SK-N-SH (cell line): ENCODE measurements at regions not wholly inside any gene's neighbourhood (a gene's known extent, or its start where the extent isn't known, plus 50 kb on each side); places are given as distances from the start of the nearest gene placed in this dataset.

Experiments used
- CTCF ChIA-PET: fragments of 300-600, 350-600 bp; formaldehyde crosslinking; extraction: SDS; loops from one replicate; lab custom pipeline; 2021; lab: Yijun Ruan, JAX
- POLR2A ChIA-PET: fragments of 350-600 bp; sonication (Branson Sonifier 250); formaldehyde crosslinking; extraction: SDS; loops from one replicate; lab custom pipeline; 2020; ENCODE audit warnings: antibody characterized with exemption, inconsistent platforms; lab: Yijun Ruan, JAX
- DNase-seq: peaks from one replicate; pipeline ENCODE4 v3.0.0; 2012
- H2AFZ ChIP-seq: fragments of 200-600 bp; sonication (generic); 2 replicates; pipeline ENCODE4 v1.8.1; 2016; ENCODE audit warnings: antibody characterized with exemption, mild to moderate bottlenecking, low read depth
- H3F3A ChIP-seq: fragments of 200-600 bp; sonication (generic); replicated peaks from 2 replicates; pipeline ENCODE3; 2016; ENCODE audit warnings: antibody characterized with exemption, mild to moderate bottlenecking; ENCODE audit not compliant: insufficient read depth
- H3K27ac ChIP-seq, 2 experiments: fragments of 200-500 bp in 1 of 2; fragments of 200-600 bp in 1 of 2; sonication (Bioruptor generic) in 1 of 2; sonication (generic), shearing (Covaris generic) in 1 of 2; 2 replicates each; pipeline versions ENCODE4 v1.5.1 to v1.6.1; 2014 to 2016; ENCODE audit warnings: low read depth in 2 of 2, inconsistent platforms in 1 of 2, low read length in 1 of 2, mild to moderate bottlenecking in 1 of 2, mixed read lengths in 1 of 2
- H3K27me3 ChIP-seq: fragments of 200-600 bp; sonication (generic), shearing (Covaris generic); 2 replicates; pipeline ENCODE4 v1.6.1; 2016; ENCODE audit warnings: mixed run types; ENCODE audit not compliant: insufficient read depth
- H3K36me3 ChIP-seq, 2 experiments: fragments of 200-500 bp in 1 of 2; fragments of 200-600 bp in 1 of 2; sonication (Bioruptor generic) in 1 of 2; sonication (generic) in 1 of 2; replicated peaks in 1 of 2; 2 replicates each; pipeline versions ENCODE3 to v1.5.1; 2014 to 2016; ENCODE audit warnings: low read length in 1 of 2, mild to moderate bottlenecking in 1 of 2; ENCODE audit not compliant: insufficient read depth in 2 of 2, control insufficient read depth in 1 of 2
- H3K4me1 ChIP-seq, 2 experiments: fragments of 200-500 bp in 1 of 2; fragments of 200-600 bp in 1 of 2; sonication (Bioruptor generic) in 1 of 2; sonication (generic), shearing (Covaris generic) in 1 of 2; 2 replicates each; pipeline versions ENCODE4 v1.5.1 to v1.6.1; 2014 to 2016; ENCODE audit warnings: low read depth in 1 of 2, low read length in 1 of 2, mixed run types in 1 of 2; ENCODE audit not compliant: insufficient read depth in 2 of 2, control insufficient read depth in 1 of 2
- H3K4me2 ChIP-seq: fragments of 200-600 bp; sonication (generic), shearing (Covaris generic); 2 replicates; pipeline ENCODE4 v1.6.1; 2017; ENCODE audit warnings: mixed run types
- H3K4me3 ChIP-seq, 2 experiments: fragments of 200-500 bp in 1 of 2; fragments of 200-600 bp in 1 of 2; sonication (Bioruptor generic) in 1 of 2; sonication (generic), shearing (Covaris generic) in 1 of 2; 2 replicates each; pipeline versions ENCODE4 v1.5.1 to v1.8.1; 2014 to 2016; ENCODE audit warnings: low read depth in 2 of 2, inconsistent platforms in 1 of 2, low read length in 1 of 2, mild to moderate bottlenecking in 1 of 2, mixed read lengths in 1 of 2, moderate library complexity in 1 of 2
- H3K79me2 ChIP-seq: fragments of 200-600 bp; sonication (generic); 2 replicates; pipeline ENCODE4 v1.8.1; 2017; ENCODE audit warnings: mild to moderate bottlenecking; ENCODE audit not compliant: insufficient read depth
- H3K9ac ChIP-seq: fragments of 200-600 bp; sonication (generic); 2 replicates; pipeline ENCODE4 v1.6.1; 2017; ENCODE audit warnings: mixed run types
- H3K9me2 ChIP-seq: fragments of 200-600 bp; sonication (generic); 2 replicates; pipeline ENCODE4 v1.6.1; 2017; ENCODE audit warnings: mixed run types
- H3K9me3 ChIP-seq: fragments of 200-600 bp; sonication (generic); 2 replicates; pipeline ENCODE4 v1.6.1; 2017; ENCODE audit warnings: mixed run types, mild to moderate bottlenecking, moderate library complexity
- H4K20me1 ChIP-seq: fragments of 200-600 bp; sonication (generic); 2 replicates; pipeline ENCODE4 v1.6.1; 2017; ENCODE audit warnings: mild to moderate bottlenecking, mixed run types; ENCODE audit not compliant: insufficient read depth
- CHD2 ChIP-seq: fragments of 150-350 bp; IDR thresholded peaks from 2 replicates; pipeline ENCODE4 v1.6.1; 2018; ENCODE audit warnings: low read length; ENCODE audit not compliant: partially characterized antibody
- FOXM1 ChIP-seq: IDR thresholded peaks from 2 replicates; pipeline ENCODE4 v1.4.0; 2012; ENCODE audit warnings: low read depth, mild to moderate bottlenecking
- IRF3 ChIP-seq: fragments of 150-350 bp; IDR thresholded peaks from 2 replicates; pipeline ENCODE4 v1.6.1; 2016; ENCODE audit warnings: mild to moderate bottlenecking, low read depth, low read length
- JUND ChIP-seq: IDR thresholded peaks from 2 replicates; pipeline ENCODE4 v1.4.0; 2012
- NFIC ChIP-seq: IDR thresholded peaks from 2 replicates; pipeline ENCODE4 v1.4.0; 2012; ENCODE audit warnings: borderline replicate concordance
- PBX3 ChIP-seq: IDR thresholded peaks from 2 replicates; pipeline ENCODE4; 2012
- RAD21 ChIP-seq: IDR thresholded peaks from 2 replicates; pipeline ENCODE4 v1.6.1; 2012; ENCODE audit warnings: mild to moderate bottlenecking, low read length
- RFX5 ChIP-seq: IDR thresholded peaks from 2 replicates; pipeline ENCODE4 v1.6.1; 2012; ENCODE audit warnings: mild to moderate bottlenecking, improper control_type of control experiment, low read length
- SMC3 ChIP-seq: IDR thresholded peaks from 2 replicates; pipeline ENCODE4 v1.6.1; 2012; ENCODE audit warnings: low read depth, low read length, improper control_type of control experiment
- TEAD4 ChIP-seq: IDR thresholded peaks from 2 replicates; pipeline ENCODE4 v1.4.0; 2012; ENCODE audit warnings: mild to moderate bottlenecking, borderline replicate concordance; ENCODE audit not compliant: insufficient read depth
- WGBS: methylation state at CpG from one replicate; pipeline ENCODE4 v1.1.6; 2017; ENCODE audit warnings: low lambda C conversion rate; 5-methylcytosine and 5-hydroxymethylcytosine counted together
- TF ChIP-seq, protein P1 (sequence below): IDR thresholded peaks from 2 replicates; pipeline ENCODE4 v1.6.1; 2012; ENCODE audit warnings: mild to moderate bottlenecking, low read depth, low read length, moderate library complexity
- TF ChIP-seq, protein P2 (sequence below): IDR thresholded peaks from 2 replicates; pipeline ENCODE4 v1.4.0; 2012; ENCODE audit warnings: low read depth, borderline replicate concordance
- TF ChIP-seq, protein P3 (sequence below): IDR thresholded peaks from 2 replicates; pipeline ENCODE4 v1.4.0; 2012; ENCODE audit warnings: low read depth

DNA sequence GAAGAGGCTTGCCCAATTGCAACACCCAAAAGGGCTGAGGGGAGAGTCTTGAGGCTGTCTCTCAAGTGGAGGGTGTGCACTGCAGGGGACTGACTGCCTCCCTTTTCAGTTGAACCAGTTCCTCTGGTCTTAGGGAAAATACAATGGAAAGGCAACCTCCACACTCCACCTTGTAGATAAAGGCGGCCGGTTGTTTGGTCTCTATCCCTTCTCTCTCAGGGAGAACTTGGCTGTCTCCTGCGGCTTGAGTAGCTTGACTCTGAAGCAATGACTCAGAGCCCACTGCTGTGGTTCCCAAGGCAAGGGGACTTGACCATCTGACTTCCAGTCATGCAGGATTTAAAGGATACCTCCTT, 143.2 kb upstream of the UMPS start (continued):
- TF ChIP-seq, protein P1, sequence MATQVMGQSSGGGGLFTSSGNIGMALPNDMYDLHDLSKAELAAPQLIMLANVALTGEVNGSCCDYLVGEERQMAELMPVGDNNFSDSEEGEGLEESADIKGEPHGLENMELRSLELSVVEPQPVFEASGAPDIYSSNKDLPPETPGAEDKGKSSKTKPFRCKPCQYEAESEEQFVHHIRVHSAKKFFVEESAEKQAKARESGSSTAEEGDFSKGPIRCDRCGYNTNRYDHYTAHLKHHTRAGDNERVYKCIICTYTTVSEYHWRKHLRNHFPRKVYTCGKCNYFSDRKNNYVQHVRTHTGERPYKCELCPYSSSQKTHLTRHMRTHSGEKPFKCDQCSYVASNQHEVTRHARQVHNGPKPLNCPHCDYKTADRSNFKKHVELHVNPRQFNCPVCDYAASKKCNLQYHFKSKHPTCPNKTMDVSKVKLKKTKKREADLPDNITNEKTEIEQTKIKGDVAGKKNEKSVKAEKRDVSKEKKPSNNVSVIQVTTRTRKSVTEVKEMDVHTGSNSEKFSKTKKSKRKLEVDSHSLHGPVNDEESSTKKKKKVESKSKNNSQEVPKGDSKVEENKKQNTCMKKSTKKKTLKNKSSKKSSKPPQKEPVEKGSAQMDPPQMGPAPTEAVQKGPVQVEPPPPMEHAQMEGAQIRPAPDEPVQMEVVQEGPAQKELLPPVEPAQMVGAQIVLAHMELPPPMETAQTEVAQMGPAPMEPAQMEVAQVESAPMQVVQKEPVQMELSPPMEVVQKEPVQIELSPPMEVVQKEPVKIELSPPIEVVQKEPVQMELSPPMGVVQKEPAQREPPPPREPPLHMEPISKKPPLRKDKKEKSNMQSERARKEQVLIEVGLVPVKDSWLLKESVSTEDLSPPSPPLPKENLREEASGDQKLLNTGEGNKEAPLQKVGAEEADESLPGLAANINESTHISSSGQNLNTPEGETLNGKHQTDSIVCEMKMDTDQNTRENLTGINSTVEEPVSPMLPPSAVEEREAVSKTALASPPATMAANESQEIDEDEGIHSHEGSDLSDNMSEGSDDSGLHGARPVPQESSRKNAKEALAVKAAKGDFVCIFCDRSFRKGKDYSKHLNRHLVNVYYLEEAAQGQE, result no peak

DNA sequence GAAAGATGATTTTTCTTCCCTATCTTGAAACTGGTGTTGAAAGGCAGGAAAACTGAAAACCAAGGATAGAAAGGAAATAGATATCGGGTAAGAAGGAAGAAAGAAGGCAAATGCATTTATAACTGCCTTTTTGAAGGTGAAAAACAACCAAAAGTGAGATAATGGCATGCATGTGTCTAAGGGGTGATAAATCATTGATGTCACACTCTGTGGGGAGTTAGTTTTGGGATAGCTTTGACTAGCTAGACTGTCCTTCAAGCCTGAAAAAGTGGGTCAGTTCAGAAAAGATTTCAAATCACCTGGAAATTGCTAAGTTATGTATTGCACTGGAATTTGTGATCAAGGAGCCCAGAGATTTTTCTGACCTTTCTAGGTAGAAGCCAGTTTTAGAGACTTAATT, 142.2 kb upstream of the UMPS start:
- H3K36me3 ChIP-seq, result no peaks in the 10 kb centered on the region
- POLR2A ChIA-PET, result no interaction called here
- no peaks in the 10 kb centered on the region for H3K79me2 ChIP-seq
- no peak overlapping the region for H3K4me3 ChIP-seq
- CTCF ChIA-PET, result interaction anchor here (1.4 kb wide), 1 partner anchor 101 kb away, joined by 3 read pairs; no protein-coding TSS in a partner anchor
- H3K9ac ChIP-seq, result no peak overlapping the region
- WGBS, result 81% methylated on average over 1 of the region's 1 CpG
- peaks cover 0 to 25% of the 10 kb centered on the region in 2 experiments; a peak in 2 of 4 replicates for H3K4me1 ChIP-seq
- H4K20me1 ChIP-seq, result no peaks in the 10 kb centered on the region
- no peak overlapping the region for H2AFZ ChIP-seq
- no peak for DNase-seq
- TF ChIP-seq NFIC (no peak), SMC3 (no peak)
- TF ChIP-seq, protein P2, sequence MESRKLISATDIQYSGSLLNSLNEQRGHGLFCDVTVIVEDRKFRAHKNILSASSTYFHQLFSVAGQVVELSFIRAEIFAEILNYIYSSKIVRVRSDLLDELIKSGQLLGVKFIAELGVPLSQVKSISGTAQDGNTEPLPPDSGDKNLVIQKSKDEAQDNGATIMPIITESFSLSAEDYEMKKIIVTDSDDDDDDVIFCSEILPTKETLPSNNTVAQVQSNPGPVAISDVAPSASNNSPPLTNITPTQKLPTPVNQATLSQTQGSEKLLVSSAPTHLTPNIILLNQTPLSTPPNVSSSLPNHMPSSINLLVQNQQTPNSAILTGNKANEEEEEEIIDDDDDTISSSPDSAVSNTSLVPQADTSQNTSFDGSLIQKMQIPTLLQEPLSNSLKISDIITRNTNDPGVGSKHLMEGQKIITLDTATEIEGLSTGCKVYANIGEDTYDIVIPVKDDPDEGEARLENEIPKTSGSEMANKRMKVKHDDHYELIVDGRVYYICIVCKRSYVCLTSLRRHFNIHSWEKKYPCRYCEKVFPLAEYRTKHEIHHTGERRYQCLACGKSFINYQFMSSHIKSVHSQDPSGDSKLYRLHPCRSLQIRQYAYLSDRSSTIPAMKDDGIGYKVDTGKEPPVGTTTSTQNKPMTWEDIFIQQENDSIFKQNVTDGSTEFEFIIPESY, result no peak
- H3K4me2 ChIP-seq, result no peak overlapping the region
- H3K9me3 ChIP-seq, result no peaks in the 10 kb centered on the region
- no peaks in the 10 kb centered on the region for H3K27me3 ChIP-seq
- H3K9me2 ChIP-seq, result no peaks in the 10 kb centered on the region
- peaks cover 4% of the 10 kb centered on the region for H3F3A ChIP-seq
- H3K27ac ChIP-seq, result no peak overlapping the region

- ChIA-PET CTCF (interaction anchor here (1.4 kb wide), 1 partner anchor 100 kb away, joined by 3 read pairs; no protein-coding TSS in a partner anchor), POLR2A (no interaction called here)
- H3K79me2 ChIP-seq, result no peaks in the 10 kb centered on the region
- peaks cover 0 to 25% of the 10 kb centered on the region in 2 experiments; a peak in 2 of 4 replicates for H3K4me1 ChIP-seq
- no peak overlapping the region for H3K4me3 ChIP-seq
- DNase-seq, result no peak
- 61% methylated on average over 2 of the region's 2 CpGs for WGBS
- no peak overlapping the region for H3K27ac ChIP-seq
- no peaks in the 10 kb centered on the region for H3K9me2 ChIP-seq
- H3K27me3 ChIP-seq, result no peaks in the 10 kb centered on the region
- no peaks in the 10 kb centered on the region for H3K9me3 ChIP-seq
- no peak overlapping the region for H3K4me2 ChIP-seq
- H3F3A ChIP-seq, result peaks cover 3% of the 10 kb centered on the region
- H3K36me3 ChIP-seq, result no peaks in the 10 kb centered on the region
- H4K20me1 ChIP-seq, result no peaks in the 10 kb centered on the region
- H2AFZ ChIP-seq, result no peak overlapping the region
- no peak overlapping the region for H3K9ac ChIP-seq
- TF ChIP-seq PBX3, result no peak
- no peak for TF ChIP-seq TEAD4
- TF ChIP-seq, protein P3, sequence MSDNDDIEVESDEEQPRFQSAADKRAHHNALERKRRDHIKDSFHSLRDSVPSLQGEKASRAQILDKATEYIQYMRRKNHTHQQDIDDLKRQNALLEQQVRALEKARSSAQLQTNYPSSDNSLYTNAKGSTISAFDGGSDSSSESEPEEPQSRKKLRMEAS, result no peak
- no peak for TF ChIP-seq RAD21
- no peak for TF ChIP-seq JUND
- TF ChIP-seq IRF3, result no peak
- no peak for TF ChIP-seq CHD2
- no peak for TF ChIP-seq FOXM1
- TF ChIP-seq, protein P2, result no peak
- TF ChIP-seq RFX5, result no peak
- TF ChIP-seq SMC3, result no peak
These were observed 141.5 kb upstream of the UMPS start for GRCh38 chr3:124588794-124589193.
